HS-5 (cell line): ENCODE measurements at regions not wholly inside any gene's neighbourhood (a gene's known extent, or its start where the extent isn't known, plus 50 kb on each side); places are given as distances from the start of the nearest gene placed in this dataset.
"Not testable (repeated sequence)": the region's sequence is repeated elsewhere in the genome, so short reads cannot be mapped to it uniquely, and the experiment has no call there.

Source experiments
- DNase-seq: peaks from one replicate; pipeline ENCODE4 v3.0.0-alpha.2; 2012; ENCODE audit warnings: low read depth

DNA sequence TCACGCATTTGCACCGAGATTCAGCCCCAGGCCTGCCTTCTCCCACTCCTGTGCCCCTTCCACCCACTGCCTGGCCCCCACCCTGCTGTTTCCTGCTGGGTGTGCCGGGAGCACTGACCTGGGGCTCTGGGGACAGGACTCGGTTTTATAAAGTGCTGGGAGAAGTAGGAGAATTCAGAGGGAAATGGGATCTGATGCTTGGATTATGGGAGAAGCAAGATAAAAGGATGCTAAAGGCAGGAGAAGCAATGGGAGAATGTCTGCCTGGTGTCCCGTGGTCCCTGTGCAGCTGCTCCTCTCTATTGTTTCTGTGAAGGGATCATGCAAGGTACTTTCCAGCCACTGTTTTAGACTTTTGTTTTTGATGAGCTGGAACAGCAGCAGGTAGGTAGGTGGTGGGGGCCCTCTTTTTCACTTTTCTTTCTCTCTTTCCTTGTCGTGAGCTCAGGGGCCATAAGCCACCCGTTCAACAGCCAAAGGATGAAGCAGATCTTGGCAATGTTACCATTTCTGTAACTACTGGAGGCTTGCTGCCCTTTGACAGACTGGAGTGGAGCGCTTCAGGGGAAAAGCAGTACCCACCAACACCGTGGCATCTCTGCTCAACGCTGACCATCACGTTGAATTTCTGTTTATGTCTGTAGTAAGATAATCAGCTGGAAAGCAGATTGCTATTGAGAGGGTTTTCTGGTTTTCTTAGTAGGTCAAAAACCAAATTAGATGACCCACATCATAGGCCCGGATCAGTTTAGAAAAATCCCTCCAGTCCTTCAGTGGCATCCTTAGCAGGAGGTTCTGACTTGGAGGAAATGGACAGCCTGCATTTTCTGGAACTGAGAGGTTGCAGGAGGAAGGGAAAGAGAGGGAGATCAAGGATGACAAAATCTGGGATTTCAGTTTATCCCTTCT, 63.8 kb upstream of the ENPP6 start:
- no peak for DNase-seq

DNA sequence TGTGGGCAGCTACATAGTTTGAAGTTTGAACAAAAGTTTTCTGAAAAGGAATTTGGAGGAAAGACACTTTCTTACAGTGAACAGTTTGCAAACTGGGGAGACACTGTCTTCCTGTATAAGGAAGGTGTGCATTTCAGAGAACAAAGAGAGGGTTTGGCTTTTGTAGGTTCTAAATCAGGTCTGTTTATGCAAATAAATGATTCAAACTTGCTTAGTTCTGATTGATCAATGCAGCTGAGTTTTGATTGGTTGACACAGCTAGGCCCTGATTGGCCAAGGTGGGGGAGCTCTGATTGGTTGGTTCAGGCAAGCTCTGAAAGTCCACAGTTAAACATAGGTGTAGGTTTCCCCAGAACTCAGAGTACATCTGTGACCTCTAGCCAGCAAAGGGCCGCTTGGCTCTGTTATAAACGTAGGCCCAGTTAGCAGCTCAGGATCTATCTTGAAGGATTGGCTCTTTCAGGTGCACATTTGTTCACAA, 63.0 kb upstream of the ENPP6 start:
- DNase-seq: no peak

DNA sequence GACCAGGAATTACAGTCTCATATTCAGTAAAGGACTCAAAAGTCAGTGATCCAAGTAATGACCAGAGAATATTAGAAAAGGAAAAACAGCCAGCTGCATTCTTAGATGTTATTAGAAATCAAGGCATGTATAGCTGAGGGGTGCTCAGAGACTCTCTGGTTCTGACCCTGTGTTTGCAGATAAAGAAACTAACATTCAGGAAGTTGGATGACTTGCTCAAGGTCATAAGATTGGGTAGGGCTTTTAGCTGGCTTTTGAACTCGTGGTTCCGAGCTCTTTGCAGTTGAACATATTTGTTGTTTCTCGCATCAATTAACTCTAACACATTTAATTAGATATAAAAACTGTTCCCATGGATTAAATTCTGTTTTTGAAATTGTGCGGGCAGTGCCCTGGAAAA, 62.5 kb upstream of the ENPP6 start:
- DNase-seq: no peak

DNA sequence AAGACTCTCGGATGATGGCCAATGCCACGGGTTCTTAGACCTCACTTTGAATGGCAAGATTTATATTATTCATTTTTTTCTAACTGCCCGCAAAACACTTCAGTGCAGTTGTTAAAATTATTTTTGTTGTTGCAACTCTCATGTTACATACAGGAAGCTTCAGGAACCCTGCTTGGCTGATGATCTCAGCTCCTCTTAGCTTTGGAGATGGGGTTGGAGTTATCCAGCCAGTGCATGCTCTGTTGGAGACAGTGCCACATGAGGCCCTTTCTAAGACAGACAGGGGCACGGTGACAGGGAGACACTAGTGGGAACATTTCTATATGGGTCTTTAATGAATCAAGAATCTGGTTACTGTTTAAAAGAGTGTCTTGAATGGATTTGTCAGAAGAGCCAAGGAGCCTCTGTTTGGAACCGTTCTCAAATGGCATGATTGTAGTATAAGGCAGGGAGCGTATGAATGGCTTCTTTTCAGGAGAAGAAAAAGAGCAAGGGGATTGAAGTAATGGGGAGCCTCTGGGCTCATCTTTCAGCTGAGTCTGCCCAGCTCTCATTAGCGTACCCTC, 61.9 kb upstream of the ENPP6 start:
- no peak for DNase-seq

DNA sequence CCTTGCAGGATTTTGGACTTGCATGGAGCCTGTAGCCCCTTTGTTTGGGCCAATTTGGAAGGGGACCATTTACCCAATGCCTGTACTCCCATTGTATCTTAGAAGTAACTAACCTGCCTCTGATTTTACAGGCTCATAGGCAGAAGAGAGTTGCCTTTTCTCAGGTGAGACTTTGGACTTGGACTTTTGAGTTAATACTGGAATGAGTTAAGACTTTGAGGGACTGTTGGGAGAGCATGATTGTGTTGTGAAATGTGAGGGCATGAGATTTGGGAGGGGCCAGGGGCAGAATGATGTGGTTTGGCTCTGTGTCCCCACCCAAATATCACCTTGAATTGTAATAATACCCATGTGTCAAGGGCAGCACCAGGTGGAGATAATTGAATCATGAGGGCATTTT, 60.1 kb upstream of the ENPP6 start:
- DNase-seq: not testable (repeated sequence)

DNA sequence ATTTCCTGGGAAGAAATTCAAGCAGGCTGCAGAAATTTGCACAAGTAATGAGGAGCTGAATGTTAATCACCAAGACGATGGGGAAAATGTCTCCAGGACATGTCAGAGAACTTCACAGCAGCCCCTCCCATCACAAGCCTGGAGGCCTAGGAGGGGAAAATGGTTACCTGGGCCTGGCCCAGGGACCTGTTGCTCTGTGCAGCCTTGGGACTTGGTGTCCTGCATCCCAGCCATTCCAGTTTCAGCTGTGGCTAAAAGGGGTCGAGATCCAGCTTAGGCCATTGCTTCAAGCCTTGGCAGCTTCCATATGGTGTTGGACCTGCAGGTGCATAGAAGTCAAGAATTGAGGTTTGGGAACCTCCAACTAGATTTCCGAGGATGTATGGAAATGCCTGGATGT, 59.3 kb upstream of the ENPP6 start:
- DNase-seq: not testable (repeated sequence)

DNA sequence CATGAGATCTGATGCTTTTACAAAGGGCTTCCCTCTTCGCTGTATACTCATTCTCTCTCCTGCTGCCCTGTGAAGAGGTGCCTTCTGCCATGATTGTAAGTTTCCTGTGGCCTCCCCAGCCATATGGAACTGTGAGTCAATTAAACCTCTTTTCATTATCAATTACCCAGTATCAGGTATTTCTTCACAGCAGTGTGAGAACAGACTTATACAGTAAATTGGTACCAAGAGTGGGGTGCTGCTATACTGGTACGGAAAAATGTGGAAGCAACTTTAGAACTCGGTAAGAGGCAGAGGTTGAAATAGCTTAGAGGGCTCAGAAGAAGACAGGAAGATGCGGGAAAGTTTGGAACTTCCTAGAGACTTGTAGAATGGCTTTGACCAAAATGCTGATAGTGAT, 58.7 kb upstream of the ENPP6 start:
- not testable (repeated sequence) for DNase-seq

DNA sequence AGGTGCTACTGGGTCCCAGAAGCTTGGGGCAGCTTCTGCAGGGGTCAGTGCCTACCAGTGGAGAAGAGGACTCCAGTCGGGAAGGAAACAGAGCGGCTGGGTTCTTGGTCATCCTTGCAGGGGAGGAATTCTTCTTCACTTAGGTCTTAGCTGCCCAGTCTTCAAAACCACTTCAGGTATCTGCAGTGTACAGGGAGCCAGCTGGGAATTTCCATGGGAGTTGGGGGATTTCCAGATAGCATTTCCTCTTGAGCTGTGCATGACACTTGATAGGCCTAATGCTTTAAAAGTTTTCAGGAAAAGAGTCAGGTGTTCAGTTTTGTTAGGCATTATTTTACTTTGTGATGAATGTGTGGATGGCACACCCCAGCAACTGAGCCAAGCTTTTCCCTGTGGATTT, 58.1 kb upstream of the ENPP6 start:
- no peak for DNase-seq

DNA sequence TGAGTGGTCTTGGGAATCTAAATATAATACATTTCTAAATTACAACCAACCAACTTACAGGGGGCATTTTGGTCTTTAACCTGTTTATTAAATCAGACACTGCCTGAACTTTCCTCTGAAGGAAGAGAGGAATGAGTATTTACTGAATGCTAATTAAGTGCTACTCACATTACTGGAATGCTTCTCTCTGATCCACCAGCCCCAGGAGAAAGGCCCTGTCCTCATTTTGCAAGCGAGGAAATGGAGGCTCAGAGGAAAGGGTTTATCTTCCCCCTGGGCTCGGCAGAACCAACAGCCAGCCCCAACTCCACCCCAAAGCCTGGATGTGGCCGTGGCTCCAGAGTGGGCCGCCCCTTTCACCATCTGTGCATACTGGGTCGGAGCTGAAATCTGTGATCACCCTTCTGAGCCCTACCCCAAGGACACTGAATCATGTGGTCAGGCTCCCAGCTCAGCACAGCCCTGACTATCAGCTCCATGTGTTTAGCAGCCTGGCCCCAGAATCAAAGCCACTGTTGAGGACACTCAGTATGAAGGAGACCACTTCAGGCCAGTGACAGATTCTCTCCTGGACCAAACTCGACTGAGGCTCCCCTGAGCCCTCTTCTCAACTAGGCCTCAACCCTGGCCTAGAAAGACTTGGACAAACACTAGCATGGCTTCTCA, 56.7 kb upstream of the ENPP6 start:
- DNase-seq: no peak

DNA sequence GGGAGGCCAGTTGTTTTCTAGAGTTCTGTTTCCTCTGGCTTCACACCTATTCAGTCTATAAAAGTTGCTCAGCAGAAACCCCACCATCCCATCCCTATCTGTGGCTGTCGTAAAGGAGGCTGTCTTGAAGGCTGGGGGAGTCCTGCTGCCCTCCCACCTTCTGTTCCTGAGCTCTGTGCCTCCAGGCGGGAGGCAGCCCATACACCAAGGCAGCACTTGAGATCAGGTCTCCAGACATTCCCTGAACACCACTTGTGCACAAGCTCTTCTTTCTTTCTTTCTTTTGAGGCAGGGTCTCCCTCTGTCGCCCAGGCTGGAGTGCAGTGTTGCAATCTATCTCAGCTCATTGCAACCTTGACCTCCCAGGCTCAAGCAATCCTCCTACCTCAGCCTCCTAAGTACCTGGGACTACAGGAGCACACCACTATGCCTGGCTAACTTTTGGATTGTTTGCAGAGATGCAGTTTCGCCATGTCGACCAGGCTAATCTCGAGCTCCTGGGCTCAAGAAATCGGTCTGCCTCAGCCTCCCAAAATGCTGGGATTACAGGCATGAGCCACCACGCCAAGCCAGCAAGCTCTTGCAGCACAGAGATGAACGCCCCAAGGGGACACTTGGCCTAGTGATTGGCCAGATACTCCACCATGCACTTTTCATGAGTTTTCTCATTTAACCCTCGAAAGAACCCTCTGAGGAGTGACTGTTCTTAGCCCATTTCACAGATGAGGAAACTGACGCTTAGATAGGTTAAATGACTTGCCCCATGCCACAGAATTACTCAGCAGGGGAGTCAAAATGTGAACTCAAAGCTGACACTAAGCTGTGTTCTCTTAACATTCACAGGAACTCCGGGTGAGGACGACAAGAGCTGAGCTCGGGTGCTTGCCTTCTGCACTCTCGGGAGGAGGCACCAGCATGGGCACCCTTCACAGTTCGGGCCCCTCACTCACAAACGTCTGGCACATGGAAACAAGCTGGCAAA, 55.8 kb upstream of the ENPP6 start:
- no peak for DNase-seq

DNA sequence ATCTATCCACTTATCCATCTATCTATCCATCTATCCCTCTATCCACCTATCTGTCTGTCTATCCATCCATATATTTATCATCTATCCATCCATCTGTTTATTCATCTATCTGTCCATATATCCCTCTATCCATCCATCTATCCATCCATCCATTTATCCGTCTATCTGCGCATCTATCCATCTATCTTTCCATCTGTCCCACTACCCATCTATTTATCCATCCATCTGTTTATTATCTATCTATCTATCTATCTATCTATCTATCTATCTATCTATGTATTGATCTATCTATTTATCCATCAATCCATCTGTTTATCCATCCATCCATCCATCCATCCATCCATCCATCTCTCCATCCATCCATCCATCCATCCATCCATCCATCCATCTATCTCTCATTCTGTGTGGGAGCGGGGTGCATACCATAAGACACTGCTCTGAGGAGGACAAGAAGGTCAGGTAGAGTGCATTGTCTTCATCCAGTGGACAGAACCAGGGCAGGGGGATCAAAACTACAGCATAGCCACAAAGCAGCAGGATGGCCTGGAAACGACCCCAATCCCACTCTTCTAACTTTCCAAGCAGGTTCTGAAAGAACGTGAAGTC, 53.2 kb upstream of the ENPP6 start:
- no peak for DNase-seq

DNA sequence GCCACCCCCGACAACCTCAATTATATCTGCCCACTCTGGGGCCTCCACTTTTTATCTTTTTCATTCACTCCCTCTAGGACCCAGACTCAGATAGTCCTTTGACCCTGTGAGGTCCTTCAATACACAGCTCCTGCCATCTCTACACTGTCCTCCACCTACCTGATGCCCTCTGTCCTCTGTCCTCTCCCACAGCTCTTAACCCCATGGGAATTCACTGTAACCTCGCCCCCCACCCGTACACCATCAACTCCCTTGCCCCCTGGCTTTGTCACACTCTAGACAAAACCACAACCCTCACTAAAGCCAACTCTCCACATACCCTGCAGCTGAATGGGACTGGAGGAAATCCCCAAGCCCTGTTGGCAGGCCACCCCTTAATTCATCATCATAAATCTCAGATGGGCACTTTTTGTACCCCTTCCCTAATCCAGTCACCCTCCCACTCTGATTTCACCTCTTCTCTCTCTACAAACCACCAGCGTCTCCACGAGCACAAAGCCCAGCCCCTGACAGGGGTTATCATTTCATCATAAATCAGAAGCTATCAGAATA, 52.3 kb upstream of the ENPP6 start:
- no peak for DNase-seq

DNA sequence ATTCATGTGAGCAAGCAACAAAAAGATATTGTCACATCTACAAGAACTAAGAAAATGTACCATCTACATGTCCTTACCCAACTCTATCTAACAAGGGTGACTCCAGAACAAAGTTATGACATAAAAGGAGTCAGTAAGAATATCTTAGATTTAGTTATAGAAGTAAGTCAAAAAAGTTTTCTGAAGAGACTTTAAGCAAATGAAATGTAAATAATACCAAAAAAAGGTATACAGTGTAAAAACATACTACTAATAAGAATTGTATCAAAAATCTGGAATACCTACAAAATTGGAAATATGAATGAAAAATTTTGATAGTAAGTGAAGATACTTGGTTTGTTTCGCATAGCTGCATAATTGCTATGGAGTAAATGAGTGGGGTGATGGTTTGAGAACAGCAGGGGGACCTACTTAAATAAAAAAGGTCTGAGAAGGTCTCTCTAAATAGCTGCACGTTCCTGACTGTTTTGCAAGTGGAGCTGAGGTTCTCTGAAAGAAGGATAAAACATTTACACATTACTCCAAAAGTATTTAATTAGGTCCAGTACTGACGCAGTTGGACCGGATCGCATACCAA, 51.0 kb upstream of the ENPP6 start:
- no peak for DNase-seq

DNA sequence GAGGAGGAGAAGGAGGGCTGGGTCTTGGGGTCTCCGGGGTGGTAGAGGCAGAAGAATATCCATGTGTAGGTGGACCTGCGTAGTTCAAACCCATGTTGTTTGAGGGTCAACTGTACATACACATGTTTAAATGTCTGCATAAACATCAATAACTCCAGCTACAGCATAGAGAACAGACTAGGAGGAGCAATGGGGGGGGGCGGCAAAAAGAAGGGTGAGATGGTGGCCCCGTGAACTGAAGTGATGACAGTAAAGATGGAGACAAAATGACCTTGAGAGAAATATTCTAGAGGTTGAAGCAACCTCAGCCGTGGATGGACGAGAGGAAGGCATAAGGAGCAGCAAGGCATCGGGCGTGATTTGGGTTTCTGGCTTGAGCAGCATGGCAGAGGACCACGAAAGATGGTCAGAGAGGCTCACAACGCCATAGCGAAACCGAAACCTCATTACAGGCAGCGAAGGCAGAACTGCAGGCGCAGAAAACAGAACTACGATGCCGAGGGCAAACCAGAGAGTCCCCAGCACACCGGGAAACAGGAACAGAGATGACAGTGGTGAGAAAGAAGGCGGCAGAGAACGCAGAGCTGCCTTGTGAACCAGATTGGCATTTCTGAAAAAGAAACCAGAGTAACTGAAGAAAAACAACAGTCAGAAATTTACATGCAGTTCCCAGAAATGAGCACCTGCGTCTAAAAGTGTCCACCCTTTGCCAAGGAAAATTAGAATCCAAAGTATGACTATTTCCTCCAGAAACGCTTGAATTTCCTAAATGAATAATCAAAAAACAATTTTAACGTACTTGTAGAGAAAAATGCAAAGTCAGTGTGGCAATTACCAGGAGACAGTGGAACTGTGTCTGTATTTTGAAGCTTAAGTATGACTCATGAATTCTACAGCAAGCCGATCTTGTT, 50.3 kb upstream of the ENPP6 start:
- peak; percentile 85 for DNase-seq
